HepG2 (cell line): ENCODE measurements at regions not wholly inside any gene's neighbourhood (a gene's known extent, or its start where the extent isn't known, plus 50 kb on each side); places are given as distances from the start of the nearest gene placed in this dataset.

ENCODE experiments used
- AGO1 ChIP-seq: fragments of 200-400 bp; formaldehyde crosslinking; IDR thresholded peaks from 2 replicates; pipeline ENCODE4 v1.6.1; 2017; ENCODE audit warnings: mild to moderate bottlenecking, low read depth, low read length, moderate library complexity; ENCODE audit not compliant: poor library complexity, severe bottlenecking
- BATF2 ChIP-seq: sonication (generic); formaldehyde crosslinking; IDR thresholded peaks from 2 replicates; pipeline ENCODE4 v1.8.0; 2022; ENCODE audit warnings: mild to moderate bottlenecking, missing genetic modification reagents, moderate library complexity
- FOSL2 ChIP-seq: sonication (generic); formaldehyde crosslinking; IDR thresholded peaks from 2 replicates; pipeline ENCODE4 v1.4.0; 2020; ENCODE audit warnings: missing genetic modification reagents
- FOXP1 ChIP-seq, 2 experiments: fragments of 450-650 bp in 1 of 2; IDR thresholded peaks; 2 replicates each; pipeline ENCODE4 v1.6.1; 2017 to 2018; ENCODE audit warnings: antibody characterized with exemption in 1 of 2
- HDAC2 ChIP-seq: sonication (generic); formaldehyde crosslinking; IDR thresholded peaks from 2 replicates; pipeline ENCODE4 v1.4.0; 2020; ENCODE audit warnings: missing genetic modification reagents
- HES4 ChIP-seq: sonication (generic); formaldehyde crosslinking; IDR thresholded peaks from 2 replicates; pipeline ENCODE4 v1.9.0; 2021; ENCODE audit warnings: mild to moderate bottlenecking, missing genetic modification reagents, borderline replicate concordance
- NFYC ChIP-seq: IDR thresholded peaks from 2 replicates; pipeline ENCODE4 v1.6.1; 2016; ENCODE audit warnings: missing genetic modification reagents, missing compliant biosample characterization
- PAWR ChIP-seq: sonication (generic); formaldehyde crosslinking; IDR thresholded peaks from 2 replicates; pipeline ENCODE4 v1.4.0; 2020; ENCODE audit warnings: missing genetic modification reagents, mild to moderate bottlenecking, borderline replicate concordance
- PHF21A ChIP-seq: sonication (generic); formaldehyde crosslinking; IDR thresholded peaks from 2 replicates; pipeline ENCODE4 v1.5.0; 2020; ENCODE audit warnings: mild to moderate bottlenecking, missing genetic modification reagents
- PHF5A ChIP-seq: IDR thresholded peaks from one replicate; pipeline ENCODE4 v1.6.1; 2018; ENCODE audit warnings: low read depth, missing genetic modification reagents; ENCODE audit not compliant: unreplicated experiment
- RELA ChIP-seq: sonication (generic); formaldehyde crosslinking; IDR thresholded peaks from 2 replicates; pipeline ENCODE4 v1.4.0; 2020; ENCODE audit warnings: missing genetic modification reagents
- RFX5 ChIP-seq: IDR thresholded peaks from 2 replicates; pipeline ENCODE4 v1.6.1; 2011; ENCODE audit warnings: low read depth, low read length, improper control_type of control experiment
- SMAD9 ChIP-seq: sonication (generic); formaldehyde crosslinking; IDR thresholded peaks from 2 replicates; pipeline ENCODE4 v1.5.1; 2020; ENCODE audit warnings: mild to moderate bottlenecking, missing genetic modification reagents
- SP4 ChIP-seq: sonication (generic); formaldehyde crosslinking; IDR thresholded peaks from 2 replicates; pipeline ENCODE4 v1.8.1; 2023; ENCODE audit warnings: mild to moderate bottlenecking, missing genetic modification reagents
- ZBTB20 ChIP-seq: sonication (generic); formaldehyde crosslinking; IDR thresholded peaks from 2 replicates; pipeline ENCODE4 v1.8.1; 2023; ENCODE audit warnings: missing genetic modification reagents, low read depth, mild to moderate bottlenecking, borderline replicate concordance
- ZBTB21 ChIP-seq: sonication (generic); formaldehyde crosslinking; IDR thresholded peaks from 2 replicates; pipeline ENCODE4 v1.4.0; 2020; ENCODE audit warnings: missing genetic modification reagents
- ZMYM2 ChIP-seq: sonication (generic); formaldehyde crosslinking; IDR thresholded peaks from 2 replicates; pipeline ENCODE4 v1.8.0; 2022; ENCODE audit warnings: mild to moderate bottlenecking, missing genetic modification reagents
- ZNF235 ChIP-seq: sonication (generic); formaldehyde crosslinking; IDR thresholded peaks from 2 replicates; pipeline ENCODE4 v1.8.1; 2023; ENCODE audit warnings: mild to moderate bottlenecking, missing genetic modification reagents, borderline replicate concordance
- ZNF326 ChIP-seq: sonication (generic); formaldehyde crosslinking; IDR thresholded peaks from 2 replicates; pipeline ENCODE4 v1.4.0; 2020; ENCODE audit warnings: missing genetic modification reagents, borderline replicate concordance
- ZNF367 ChIP-seq: sonication (generic); formaldehyde crosslinking; IDR thresholded peaks from 2 replicates; pipeline ENCODE4 v1.4.0; 2020; ENCODE audit warnings: missing genetic modification reagents, borderline replicate concordance
- ZNF441 ChIP-seq: sonication (generic); formaldehyde crosslinking; IDR thresholded peaks from 2 replicates; pipeline ENCODE4 v1.7.0; 2021; ENCODE audit warnings: missing genetic modification reagents, borderline replicate concordance
- ZNF446 ChIP-seq: sonication (generic); formaldehyde crosslinking; IDR thresholded peaks from 2 replicates; pipeline ENCODE4 v1.5.0; 2020; ENCODE audit warnings: mild to moderate bottlenecking, missing genetic modification reagents
- TF ChIP-seq, protein P1 (sequence below): sonication (generic); formaldehyde crosslinking; IDR thresholded peaks from 2 replicates; pipeline ENCODE4 v1.9.0; 2021; ENCODE audit warnings: missing genetic modification reagents, mild to moderate bottlenecking, borderline replicate concordance
- TF ChIP-seq, protein P2 (sequence below), 2 experiments: sonication (generic) in 1 of 2; formaldehyde crosslinking in 1 of 2; IDR thresholded peaks; 2 replicates each; pipeline versions ENCODE4 v1.5.1 to v1.6.1; 2011 to 2020; ENCODE audit warnings: borderline replicate concordance in 1 of 2, low read depth in 1 of 2, low read length in 1 of 2, mild to moderate bottlenecking in 1 of 2, missing genetic modification reagents in 1 of 2, moderate library complexity in 1 of 2
- TF ChIP-seq, protein P3 (sequence below): sonication (generic); formaldehyde crosslinking; IDR thresholded peaks from 2 replicates; pipeline ENCODE4 v1.8.1; 2022; ENCODE audit warnings: mild to moderate bottlenecking, missing genetic modification reagents

GRCh38 chr20:50308513-50309279 is 118.1 kb downstream of the CEBPB start (continued):
- TF ChIP-seq ZNF441 (no peak), PAWR (CRISPR knock-in tag) (no peak), PHF21A (CRISPR knock-in tag) (peak; percentile 87), RFX5 (no peak), ZNF235 (CRISPR knock-in tag) (0 out of 2 replicates have a peak, but pooled peaks have one; percentile 6), FOSL2 (CRISPR knock-in tag) (peak; percentile 92), ZBTB21 (peak; percentile 96), ZNF446 (CRISPR knock-in tag) (no peak), ZBTB20 (CRISPR knock-in tag) (peak; percentile 27; the same call in 1 of the 2 replicates), ZNF326 (CRISPR knock-in tag) (no peak; the same call in 1 of the 2 replicates), SMAD9 (0 out of 2 replicates have a peak, but pooled peaks have one; percentile 29), ZNF367 (CRISPR knock-in tag) (no peak), HES4 (CRISPR knock-in tag) (no peak; the same call in 1 of the 2 replicates), NFYC (no peak), RELA (peak; percentile 99), HDAC2 (peak; percentile 66), FOXP1 (IDR thresholded peaks at IDR 0.05) (no peak), FOXP1 (CRISPR knock-in tag; IDR thresholded peaks at IDR 0.05) (no peak), BATF2 (CRISPR knock-in tag) (no peak), SP4 (CRISPR knock-in tag) (no peak), AGO1 (peak; percentile 78), PHF5A (CRISPR knock-in tag) (peak; percentile 74), ZMYM2 (CRISPR knock-in tag) (peak; percentile 81; the same call in 1 of the 2 replicates)
- TF ChIP-seq, protein P1, sequence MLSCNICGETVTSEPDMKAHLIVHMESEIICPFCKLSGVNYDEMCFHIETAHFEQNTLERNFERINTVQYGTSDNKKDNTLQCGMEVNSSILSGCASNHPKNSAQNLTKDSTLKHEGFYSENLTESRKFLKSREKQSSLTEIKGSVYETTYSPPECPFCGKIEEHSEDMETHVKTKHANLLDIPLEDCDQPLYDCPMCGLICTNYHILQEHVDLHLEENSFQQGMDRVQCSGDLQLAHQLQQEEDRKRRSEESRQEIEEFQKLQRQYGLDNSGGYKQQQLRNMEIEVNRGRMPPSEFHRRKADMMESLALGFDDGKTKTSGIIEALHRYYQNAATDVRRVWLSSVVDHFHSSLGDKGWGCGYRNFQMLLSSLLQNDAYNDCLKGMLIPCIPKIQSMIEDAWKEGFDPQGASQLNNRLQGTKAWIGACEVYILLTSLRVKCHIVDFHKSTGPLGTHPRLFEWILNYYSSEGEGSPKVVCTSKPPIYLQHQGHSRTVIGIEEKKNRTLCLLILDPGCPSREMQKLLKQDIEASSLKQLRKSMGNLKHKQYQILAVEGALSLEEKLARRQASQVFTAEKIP, result no peak
- TF ChIP-seq, protein P2, sequence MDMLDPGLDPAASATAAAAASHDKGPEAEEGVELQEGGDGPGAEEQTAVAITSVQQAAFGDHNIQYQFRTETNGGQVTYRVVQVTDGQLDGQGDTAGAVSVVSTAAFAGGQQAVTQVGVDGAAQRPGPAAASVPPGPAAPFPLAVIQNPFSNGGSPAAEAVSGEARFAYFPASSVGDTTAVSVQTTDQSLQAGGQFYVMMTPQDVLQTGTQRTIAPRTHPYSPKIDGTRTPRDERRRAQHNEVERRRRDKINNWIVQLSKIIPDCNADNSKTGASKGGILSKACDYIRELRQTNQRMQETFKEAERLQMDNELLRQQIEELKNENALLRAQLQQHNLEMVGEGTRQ (IDR thresholded peaks at IDR 0.05; ENCODE audit: low read depth, low read length), result no peak
- TF ChIP-seq, protein P2 (CRISPR knock-in tag; IDR thresholded peaks at IDR 0.05; ENCODE audit: borderline replicate concordance), result no peak
- TF ChIP-seq, protein P3, sequence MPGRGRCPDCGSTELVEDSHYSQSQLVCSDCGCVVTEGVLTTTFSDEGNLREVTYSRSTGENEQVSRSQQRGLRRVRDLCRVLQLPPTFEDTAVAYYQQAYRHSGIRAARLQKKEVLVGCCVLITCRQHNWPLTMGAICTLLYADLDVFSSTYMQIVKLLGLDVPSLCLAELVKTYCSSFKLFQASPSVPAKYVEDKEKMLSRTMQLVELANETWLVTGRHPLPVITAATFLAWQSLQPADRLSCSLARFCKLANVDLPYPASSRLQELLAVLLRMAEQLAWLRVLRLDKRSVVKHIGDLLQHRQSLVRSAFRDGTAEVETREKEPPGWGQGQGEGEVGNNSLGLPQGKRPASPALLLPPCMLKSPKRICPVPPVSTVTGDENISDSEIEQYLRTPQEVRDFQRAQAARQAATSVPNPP (CRISPR knock-in tag), result no peak
